OCI-LY7 (cell line): ENCODE measurements at regions not wholly inside any gene's neighbourhood (a gene's known extent, or its start where the extent isn't known, plus 50 kb on each side); places are given as distances from the start of the nearest gene placed in this dataset.

Experiments
- BruUV-seq: library from RNA; stranded (reverse); fragments of 400-500 nt; replicated peaks from 2 replicates; lab custom pipeline; 2021; lab: Mats Ljungman, UMichigan
- CTCF ChIA-PET: fragments of 300-600 bp; sonication (Branson Sonifier 250); formaldehyde crosslinking; loops from one replicate; lab custom pipeline; 2022; ENCODE audit warnings: antibody characterized with exemption; ENCODE audit not compliant: unreplicated experiment; lab: Charles Lee
- POLR2A ChIA-PET: fragments of 300-600 bp; sonication (Branson Sonifier 250); formaldehyde crosslinking; loops from one replicate; lab custom pipeline; 2022; ENCODE audit warnings: antibody characterized with exemption; lab: Charles Lee
- DNase-seq: peaks from one replicate; pipeline ENCODE4 v3.0.0-alpha.2; 2015; ENCODE audit warnings: low spot score
- H2AFZ ChIP-seq: fragments of 200-600 bp; sonication (generic), shearing (Covaris generic); 2 replicates; pipeline ENCODE4 v1.6.1; 2014; ENCODE audit warnings: mild to moderate bottlenecking, antibody characterized with exemption, low read length, moderate library complexity
- H3K27ac ChIP-seq: fragments of 200-600 bp; sonication (generic); 2 replicates; pipeline ENCODE4 v1.5.1; 2014; ENCODE audit warnings: mixed run types, low read depth, mild to moderate bottlenecking, moderate library complexity, low read length, inconsistent platforms; ENCODE audit not compliant: poor library complexity, severe bottlenecking
- H3K36me3 ChIP-seq: fragments of 200-600 bp; sonication (generic); 2 replicates; pipeline ENCODE4 v1.6.1; 2014; ENCODE audit warnings: mild to moderate bottlenecking, antibody characterized with exemption, low read length, moderate library complexity, mixed read lengths; ENCODE audit not compliant: insufficient read depth
- H3K4me1 ChIP-seq: fragments of 200-600 bp; sonication (generic); 2 replicates; pipeline ENCODE4 v1.5.1; 2014; ENCODE audit warnings: mild to moderate bottlenecking, low read length; ENCODE audit not compliant: insufficient read depth, poor library complexity, severe bottlenecking
- H3K4me2 ChIP-seq: fragments of 200-600 bp; sonication (generic); 2 replicates; pipeline ENCODE4 v1.6.1; 2014; ENCODE audit warnings: mild to moderate bottlenecking, low read length
- H3K4me3 ChIP-seq: fragments of 200-600 bp; sonication (generic); 2 replicates; pipeline ENCODE4 v1.5.1; 2014; ENCODE audit warnings: mild to moderate bottlenecking, low read depth, low read length; ENCODE audit not compliant: poor library complexity, severe bottlenecking
- H3K79me2 ChIP-seq: fragments of 200-600 bp; sonication (generic); 2 replicates; pipeline ENCODE4 v1.6.1; 2016; ENCODE audit warnings: low read depth, mild to moderate bottlenecking, low read length, moderate library complexity, mixed read lengths; ENCODE audit not compliant: insufficient read depth
- H3K9me2 ChIP-seq: fragments of 200-600 bp; sonication (generic); 2 replicates; pipeline ENCODE4 v1.6.1; 2016; ENCODE audit warnings: mild to moderate bottlenecking, low read length, mixed read lengths; ENCODE audit not compliant: insufficient read depth
- H3K9me3 ChIP-seq: fragments of 200-600 bp; sonication (generic); 2 replicates; pipeline ENCODE4 v1.6.1; 2014; ENCODE audit warnings: mild to moderate bottlenecking, mixed run types, low read length, mixed read lengths
- H4K20me1 ChIP-seq: fragments of 200-600 bp; sonication (generic); 2 replicates; pipeline ENCODE4 v1.6.1; 2014; ENCODE audit warnings: mild to moderate bottlenecking, antibody characterized with exemption, low read length, moderate library complexity, mixed read lengths; ENCODE audit not compliant: insufficient read depth
- CTCF ChIP-seq: fragments of 200-600 bp; sonication (generic); conservative IDR thresholded peaks from 2 replicates; pipeline ENCODE4 v1.5.1; 2014; ENCODE audit warnings: mild to moderate bottlenecking, antibody characterized with exemption, low read length, moderate library complexity, mixed read lengths
- EZH2phosphoT487 ChIP-seq: fragments of 200-600 bp; sonication (generic); IDR thresholded peaks from 2 replicates; pipeline ENCODE4 v1.6.1; 2018; ENCODE audit warnings: low read depth, borderline replicate concordance, mild to moderate bottlenecking, mixed run types, antibody characterized with exemption, low read length, moderate library complexity, mixed read lengths
- intact Hi-C: fragments of 100-400 bp; cut with micrococcal nuclease; formaldehyde crosslinking; loops from one replicate; pipeline ENCODE4 v1.10.0; 2022; ENCODE audit not compliant: unreplicated experiment

- no TSS peak for BruUV-seq
Measured at GRCh38 chr6:168756009-168756634, 315.1 kb downstream of the SMOC2 start.

GRCh38 chr6:168746643-168747042 lies 305.7 kb downstream of the SMOC2 start:
- no peaks in the 10 kb centered on the region for H3K79me2 ChIP-seq
- H3K36me3 ChIP-seq, result no peaks in the 10 kb centered on the region
- TF ChIP-seq CTCF, result no peak
- no peak for TF ChIP-seq EZH2phosphoT487
- ChIA-PET POLR2A (interaction anchor here (0.6 kb wide), 1 partner anchor 736 kb away, joined by 3 read pairs; no protein-coding TSS in a partner anchor), CTCF (no interaction called here)
- no TSS peak for BruUV-seq
- H3K4me3 ChIP-seq, result no peak overlapping the region
- H3K4me1 ChIP-seq, result no peaks in the 10 kb centered on the region
- H2AFZ ChIP-seq, result no peak overlapping the region
- H3K9me2 ChIP-seq, result no peaks in the 10 kb centered on the region
- H3K4me2 ChIP-seq, result no peak overlapping the region
- H3K27ac ChIP-seq, result no peak overlapping the region
- intact Hi-C loops, result no loop called here
- no peak for DNase-seq
- no peaks in the 10 kb centered on the region for H4K20me1 ChIP-seq
- no peaks in the 10 kb centered on the region for H3K9me3 ChIP-seq

More at GRCh38 chr6:168756009-168756634, 315.1 kb downstream of the SMOC2 start:
- Histone ChIP-seq H3K36me3 (no peaks in the 10 kb centered on the region), H3K4me1 (no peaks in the 10 kb centered on the region), H3K4me3 (no peak overlapping the region), H4K20me1 (no peaks in the 10 kb centered on the region), H3K79me2 (no peaks in the 10 kb centered on the region), H3K4me2 (no peak overlapping the region), H3K27ac (no peak overlapping the region), H3K9me2 (no peaks in the 10 kb centered on the region), H2AFZ (no peak overlapping the region), H3K9me3 (no peaks in the 10 kb centered on the region)
- no peak for DNase-seq
- TF ChIP-seq EZH2phosphoT487 (no peak), CTCF (no peak)
- ChIA-PET CTCF (no interaction called here), POLR2A (no interaction called here)
- intact Hi-C loops, result no loop called here

- Histone ChIP-seq H3K9me3 (no peaks in the 10 kb centered on the region), H3K4me1 (no peaks in the 10 kb centered on the region), H2AFZ (no peak overlapping the region), H3K27ac (no peak overlapping the region), H4K20me1 (no peaks in the 10 kb centered on the region), H3K36me3 (no peaks in the 10 kb centered on the region), H3K79me2 (no peaks in the 10 kb centered on the region), H3K9me2 (no peaks in the 10 kb centered on the region), H3K4me2 (no peak overlapping the region), H3K4me3 (no peak overlapping the region)
- ChIA-PET POLR2A (no interaction called here), CTCF (no interaction called here)
- DNase-seq, result no peak
- intact Hi-C loops, result no loop called here
- TF ChIP-seq EZH2phosphoT487 (no peak), CTCF (no peak)
- no TSS peak for BruUV-seq
Measured at GRCh38 chr6:168746013-168746412, 305.0 kb downstream of the SMOC2 start.
